Spinal cord (tissue), 9 donors: ENCODE measurements at regions not wholly inside any gene's neighbourhood (a gene's known extent, or its start where the extent isn't known, plus 50 kb on each side); places are given as distances from the start of the nearest gene placed in this dataset.

ENCODE experiments used
- DNase-seq, 6 donors: peaks; one replicate each; pipeline versions ENCODE4 v3.0.0 to v3.0.0-alpha.2; 2013 to 2015; ENCODE audit warnings: low spot score in 6 of 6, low read depth in 4 of 6
- H3K27ac ChIP-seq: one replicate; pipeline ENCODE4 v1.5.1; 2013; ENCODE audit warnings: low read depth, low read length, control low read depth
- H3K27me3 ChIP-seq: one replicate; pipeline ENCODE4 v1.6.1; 2013; ENCODE audit warnings: low read length; ENCODE audit not compliant: control insufficient read depth, insufficient read depth
- H3K36me3 ChIP-seq: one replicate; pipeline ENCODE4 v1.6.1; 2013; ENCODE audit warnings: low read length; ENCODE audit not compliant: control insufficient read depth, insufficient read depth
- H3K4me1 ChIP-seq: one replicate; pipeline ENCODE4 v1.6.1; 2013; ENCODE audit warnings: low read length; ENCODE audit not compliant: control insufficient read depth, insufficient read depth
- H3K4me3 ChIP-seq: one replicate; pipeline ENCODE4 v1.5.1; 2013; ENCODE audit warnings: low read depth, low read length, control low read depth
- H3K9me3 ChIP-seq: one replicate; pipeline ENCODE4 v1.6.1; 2013; ENCODE audit warnings: low read length; ENCODE audit not compliant: control insufficient read depth, insufficient read depth
- WGBS: methylation state at CpG from one replicate; pipeline ENCODE4 v1.1.5; 2013; ENCODE audit warnings: missing lambda C conversion rate; ENCODE audit not compliant: insufficient coverage; 5-methylcytosine and 5-hydroxymethylcytosine counted together
- donor health status: healthy.

DNA sequence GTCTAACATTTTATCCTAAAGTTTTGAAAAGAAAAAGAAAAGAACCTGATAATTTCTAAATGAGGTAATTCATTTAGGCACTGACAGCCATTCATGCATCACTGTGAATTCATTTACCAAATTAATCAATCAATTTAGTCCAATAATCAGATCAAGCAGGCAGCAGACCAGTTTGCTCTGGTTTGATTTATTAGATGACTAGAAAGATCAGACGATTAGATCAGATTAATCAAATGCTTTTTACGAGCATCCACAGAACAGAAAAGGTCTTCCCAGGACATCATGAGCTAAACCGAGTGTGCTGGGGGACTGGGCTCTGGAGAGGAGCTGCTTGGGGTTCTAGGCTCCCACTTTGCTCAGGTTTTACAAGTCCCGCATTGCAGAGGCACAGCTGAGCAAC lies 226.5 kb upstream of the MYO3A start:
- Histone ChIP-seq H3K27ac (no peak overlapping the region), H3K27me3 (no peaks in the 10 kb centered on the region), H3K4me3 (no peak overlapping the region), H3K4me1 (no peaks in the 10 kb centered on the region), H3K36me3 (no peaks in the 10 kb centered on the region), H3K9me3 (no peaks in the 10 kb centered on the region)
- WGBS = 100% methylated on average over 3 of the region's 4 CpGs
- no peak for DNase-seq

GRCh38 chr10:25707976-25708671 lies 225.9 kb upstream of the MYO3A start:
- WGBS = 85% methylated on average over 8 of the region's 8 CpGs
- Histone ChIP-seq H3K9me3 (no peaks in the 10 kb centered on the region), H3K4me3 (no peak overlapping the region)

GRCh38 chr10:25713894-25714240 lies 220.2 kb upstream of the MYO3A start:
- Histone ChIP-seq H3K4me1 (no peaks in the 10 kb centered on the region), H3K27me3 (no peaks in the 10 kb centered on the region), H3K9me3 (no peaks in the 10 kb centered on the region), H3K4me3 (no peak overlapping the region), H3K36me3 (no peaks in the 10 kb centered on the region), H3K27ac (no peak overlapping the region)
- WGBS = no CpG with 5 or more reads among the region's 3 CpGs
- DNase-seq = no peak

More at GRCh38 chr10:25707976-25708671, 225.9 kb upstream of the MYO3A start:
- H3K27ac ChIP-seq = no peak overlapping the region
- no peaks in the 10 kb centered on the region for H3K4me1 ChIP-seq
- DNase-seq = no peak
- H3K36me3 ChIP-seq = no peaks in the 10 kb centered on the region
- no peaks in the 10 kb centered on the region for H3K27me3 ChIP-seq

DNA sequence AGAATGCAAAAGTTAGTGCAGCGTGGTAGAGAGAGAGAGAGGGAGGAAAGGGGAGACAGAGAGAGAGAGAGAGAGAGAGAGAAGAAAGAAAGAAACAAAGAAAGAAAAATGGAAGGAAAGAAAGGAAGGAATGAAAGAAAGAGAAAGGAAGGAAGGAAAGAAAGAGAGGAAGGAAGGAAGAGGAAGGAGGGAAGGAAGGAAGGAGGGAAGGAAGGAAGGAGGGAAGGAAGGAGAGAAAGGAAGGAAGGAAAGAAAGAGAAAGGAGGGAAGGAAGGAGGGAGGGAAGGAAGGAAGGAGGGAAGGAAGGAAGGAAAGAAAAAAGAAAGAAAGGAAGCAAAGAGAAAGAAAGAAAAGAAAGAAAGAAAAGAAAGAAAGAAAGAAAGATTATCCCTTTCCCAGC lies 209.8 kb upstream of the MYO3A start:
- no peaks in the 10 kb centered on the region for H3K4me1 ChIP-seq
- H3K4me3 ChIP-seq = no peak overlapping the region
- no peaks in the 10 kb centered on the region for H3K36me3 ChIP-seq
- H3K9me3 ChIP-seq = no peaks in the 10 kb centered on the region
- no peak overlapping the region for H3K27ac ChIP-seq
- H3K27me3 ChIP-seq = no peaks in the 10 kb centered on the region
- 80% methylated on average over 1 of the region's 1 CpG for WGBS
- no peak for DNase-seq

GRCh38 chr10:25725917-25726716 lies 207.9 kb upstream of the MYO3A start:
- H3K36me3 ChIP-seq = no peaks in the 10 kb centered on the region
- no peak overlapping the region for H3K4me3 ChIP-seq
- H3K27ac ChIP-seq = no peak overlapping the region
- H3K4me1 ChIP-seq = no peaks in the 10 kb centered on the region
- 11% methylated on average over 5 of the region's 6 CpGs for WGBS
- no peaks in the 10 kb centered on the region for H3K27me3 ChIP-seq
- DNase-seq = peak in 5 of 6 donors; percentile 36 to 94 (median 59)
- no peaks in the 10 kb centered on the region for H3K9me3 ChIP-seq

- DNase-seq = no peak
- Histone ChIP-seq H3K27ac (no peak overlapping the region), H3K4me1 (no peaks in the 10 kb centered on the region), H3K27me3 (no peaks in the 10 kb centered on the region), H3K9me3 (no peaks in the 10 kb centered on the region), H3K4me3 (no peak overlapping the region), H3K36me3 (no peaks in the 10 kb centered on the region)
- 98% methylated on average over 4 of the region's 4 CpGs for WGBS
Measured at GRCh38 chr10:25738776-25739175, 195.3 kb upstream of the MYO3A start.

DNA sequence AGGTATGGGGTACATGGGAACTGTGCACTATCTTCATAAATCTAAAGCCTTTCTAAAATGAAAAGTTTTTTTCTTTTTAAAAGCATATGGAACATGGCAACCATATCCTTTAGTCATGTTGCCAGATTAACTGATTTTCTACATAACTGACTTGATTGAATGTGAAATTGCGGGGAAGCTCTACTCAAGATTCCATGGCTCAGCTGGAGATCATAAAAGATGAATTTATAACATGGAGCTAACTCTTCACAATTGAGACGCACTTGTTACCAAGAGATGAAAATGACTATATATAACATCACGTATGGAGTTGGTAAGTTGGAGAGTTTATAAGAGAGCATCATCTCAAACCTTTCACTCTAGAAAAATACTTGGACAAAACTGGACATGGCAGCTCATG lies 190.2 kb upstream of the MYO3A start:
- H3K27ac ChIP-seq = no peak overlapping the region
- H3K27me3 ChIP-seq = no peaks in the 10 kb centered on the region
- no peaks in the 10 kb centered on the region for H3K9me3 ChIP-seq
- no peak overlapping the region for H3K4me3 ChIP-seq
- 100% methylated on average over 1 of the region's 3 CpGs for WGBS
- DNase-seq = no peak
- H3K4me1 ChIP-seq = no peaks in the 10 kb centered on the region
- H3K36me3 ChIP-seq = no peaks in the 10 kb centered on the region

DNA sequence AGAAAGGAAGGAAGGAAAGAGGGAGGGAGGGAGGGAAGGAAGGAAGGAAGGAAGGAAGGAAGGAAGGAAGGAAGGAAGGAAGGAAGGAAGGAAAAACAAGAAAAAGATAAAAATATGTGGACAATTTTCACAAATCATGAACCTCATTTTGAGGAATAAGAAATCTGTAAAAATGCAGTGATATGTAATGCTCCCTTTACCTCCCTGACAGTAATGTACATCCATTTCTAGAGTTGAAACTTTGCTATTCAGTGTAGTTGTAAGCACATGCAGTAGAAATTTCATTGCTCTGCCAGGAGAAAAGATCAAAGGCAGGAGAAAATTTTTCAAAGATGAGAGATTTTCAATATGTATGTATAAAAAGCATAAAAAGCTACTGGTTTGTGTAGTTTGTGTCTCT lies 189.5 kb upstream of the MYO3A start:
- Histone ChIP-seq H3K27ac (no peak overlapping the region), H3K4me3 (no peak overlapping the region), H3K9me3 (no peaks in the 10 kb centered on the region), H3K27me3 (no peaks in the 10 kb centered on the region), H3K4me1 (no peaks in the 10 kb centered on the region), H3K36me3 (no peaks in the 10 kb centered on the region)
- DNase-seq = no peak

GRCh38 chr10:25745976-25746375 lies 188.1 kb upstream of the MYO3A start:
- no peaks in the 10 kb centered on the region for H3K36me3 ChIP-seq
- H3K4me1 ChIP-seq = no peaks in the 10 kb centered on the region
- no peaks in the 10 kb centered on the region for H3K9me3 ChIP-seq
- DNase-seq = no peak
- no peaks in the 10 kb centered on the region for H3K27me3 ChIP-seq
- no peak overlapping the region for H3K27ac ChIP-seq
- whole genome bisulfite sequencing = 100% methylated on average over 1 of the region's 3 CpGs
- H3K4me3 ChIP-seq = no peak overlapping the region

DNA sequence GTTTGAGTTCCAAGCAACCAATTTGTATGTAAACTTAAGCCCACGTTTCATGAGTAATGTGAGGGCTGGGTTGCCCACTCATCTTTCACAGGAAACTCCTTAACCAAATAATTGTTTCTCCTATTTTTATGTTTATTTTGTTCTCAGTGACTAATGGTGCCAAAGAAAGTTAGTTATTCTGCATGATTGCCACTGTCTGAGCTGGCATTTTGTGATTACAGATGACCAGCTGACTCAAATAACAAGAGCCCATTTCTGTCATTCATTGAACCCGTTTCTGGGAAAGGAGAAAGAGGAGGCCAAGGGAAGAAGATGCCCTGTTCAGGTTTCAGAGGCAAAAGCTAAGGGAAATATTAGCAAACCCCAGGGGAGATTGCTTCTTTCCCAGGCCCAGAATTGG lies 186.9 kb upstream of the MYO3A start:
- 30% methylated on average over 1 of the region's 2 CpGs for WGBS
- Histone ChIP-seq H3K9me3 (no peaks in the 10 kb centered on the region), H3K4me3 (no peak overlapping the region), H3K27ac (no peak overlapping the region), H3K4me1 (no peaks in the 10 kb centered on the region), H3K27me3 (no peaks in the 10 kb centered on the region), H3K36me3 (no peaks in the 10 kb centered on the region)
- DNase-seq = no peak
